Ureter (tissue), 1 donor: ENCODE measurements at regions not wholly inside any gene's neighbourhood (a gene's known extent, or its start where the extent isn't known, plus 50 kb on each side); places are given as distances from the start of the nearest gene placed in this dataset.
A peak's percentile ranks its signal among the peaks of the same experiment; 100 is the strongest.

Source experiments
- DNase-seq: peaks from one replicate; pipeline ENCODE4 v3.0.0-alpha.2; 2020; ENCODE audit warnings: low spot score
- donor health status: DM: yes; HTN: yes; CAD: no.

- DNase-seq = no peak
These were observed 160.3 kb downstream of the PTEN start for GRCh38 chr10:88023676-88024075.

- DNase-seq = no peak
These were observed 162.6 kb downstream of the PTEN start for GRCh38 chr10:88026031-88026430.

GRCh38 chr10:88027570-88027969, 164.1 kb downstream of the PTEN start:
- DNase-seq = peak; percentile 48

DNA sequence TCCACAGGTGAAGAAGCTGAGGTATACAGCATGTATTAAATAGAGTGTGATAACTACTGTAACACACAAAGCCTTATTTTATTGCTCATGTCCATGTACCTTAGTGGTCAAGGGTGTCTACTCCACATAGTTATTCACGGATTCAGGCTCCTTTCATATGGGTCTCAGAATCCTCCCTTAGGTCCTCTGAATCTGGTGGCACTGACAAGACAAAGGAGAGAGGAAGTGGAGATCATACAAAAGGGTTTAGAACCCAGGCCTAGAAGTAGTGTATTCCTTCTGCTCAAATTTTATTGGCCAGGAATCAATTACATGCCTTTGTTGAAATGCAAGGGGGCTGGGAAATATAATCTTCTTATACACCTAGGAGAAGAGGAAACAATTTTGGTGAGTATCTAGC, 164.6 kb downstream of the PTEN start:
- DNase-seq = no peak

DNA sequence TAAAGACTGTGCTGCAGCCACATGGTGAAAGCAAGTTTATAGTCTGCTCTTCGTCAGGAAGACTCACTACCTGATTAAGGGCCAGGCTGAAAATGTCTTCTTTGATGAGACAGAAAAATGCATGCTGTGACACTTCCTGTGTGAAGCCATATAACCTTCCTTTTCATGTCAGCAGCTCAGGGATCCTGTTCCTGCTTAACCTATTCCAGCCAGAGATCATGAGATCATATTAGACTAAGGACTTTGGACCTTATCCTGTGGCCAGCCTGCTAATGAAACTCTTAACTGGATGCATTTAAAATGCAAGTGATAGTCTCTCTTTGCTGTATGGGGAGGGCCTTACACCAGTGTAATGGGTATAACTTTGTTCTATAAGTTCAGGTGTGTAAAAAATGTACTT, 165.2 kb downstream of the PTEN start:
- no peak for DNase-seq

DNA sequence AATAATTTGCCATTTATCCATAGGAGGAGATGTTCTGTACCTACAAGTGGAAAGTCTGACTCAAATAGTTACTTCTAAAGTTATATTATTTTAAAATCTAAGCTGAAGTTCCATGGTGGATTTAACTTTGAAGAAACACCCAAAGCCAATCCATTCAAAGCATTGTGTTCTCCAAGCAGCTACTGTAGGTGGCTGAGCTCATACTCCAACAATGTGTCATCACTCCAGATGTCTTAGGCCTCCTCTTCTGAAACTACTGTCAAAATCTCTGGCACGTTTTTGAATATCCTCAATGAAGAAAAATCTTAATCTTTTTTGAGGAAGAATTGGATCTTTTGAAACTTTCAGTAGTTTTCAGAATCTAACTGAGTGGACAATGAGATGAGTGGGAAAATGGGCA, 169.1 kb downstream of the PTEN start:
- no peak for DNase-seq

DNA sequence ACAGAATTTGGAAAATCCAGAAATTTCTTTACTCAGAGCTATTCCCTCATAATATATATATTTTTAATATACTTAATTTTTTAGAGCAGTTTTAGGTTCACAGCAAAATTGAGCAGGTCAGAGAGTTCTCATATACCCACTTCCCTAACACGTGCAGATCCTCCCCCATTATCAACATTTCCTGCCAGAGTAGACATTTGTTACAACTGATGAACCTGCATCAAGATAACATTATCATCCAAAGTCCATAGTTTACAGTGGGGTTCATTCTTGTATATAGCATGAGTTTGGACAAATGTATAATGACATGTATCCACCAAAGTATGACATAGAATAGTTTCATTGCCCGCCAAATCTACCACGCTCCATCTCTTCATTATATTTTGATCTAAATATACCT, 170.0 kb downstream of the PTEN start:
- DNase-seq = no peak

DNA sequence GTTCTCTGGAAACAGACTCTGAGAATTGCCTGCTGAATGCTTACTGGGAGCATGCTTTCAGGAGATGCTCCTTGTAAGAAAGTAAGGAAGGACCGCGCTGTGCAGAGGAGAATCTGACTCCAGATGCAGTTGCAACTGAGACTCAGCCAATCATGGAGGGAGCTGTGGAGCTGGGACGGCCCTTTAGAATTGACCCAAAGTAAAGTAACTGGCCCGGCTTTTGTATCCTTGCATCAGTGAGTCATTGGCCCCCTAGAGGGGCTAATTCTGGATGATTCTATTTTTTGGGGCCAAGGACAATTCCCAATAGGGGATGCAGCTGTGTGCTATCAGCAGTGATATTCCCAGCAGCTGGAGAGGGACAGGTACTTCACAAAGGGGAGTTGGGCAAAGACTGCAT, 170.4 kb downstream of the PTEN start:
- no peak for DNase-seq

GRCh38 chr10:88036126-88036525, 172.7 kb downstream of the PTEN start:
- no peak for DNase-seq

DNA sequence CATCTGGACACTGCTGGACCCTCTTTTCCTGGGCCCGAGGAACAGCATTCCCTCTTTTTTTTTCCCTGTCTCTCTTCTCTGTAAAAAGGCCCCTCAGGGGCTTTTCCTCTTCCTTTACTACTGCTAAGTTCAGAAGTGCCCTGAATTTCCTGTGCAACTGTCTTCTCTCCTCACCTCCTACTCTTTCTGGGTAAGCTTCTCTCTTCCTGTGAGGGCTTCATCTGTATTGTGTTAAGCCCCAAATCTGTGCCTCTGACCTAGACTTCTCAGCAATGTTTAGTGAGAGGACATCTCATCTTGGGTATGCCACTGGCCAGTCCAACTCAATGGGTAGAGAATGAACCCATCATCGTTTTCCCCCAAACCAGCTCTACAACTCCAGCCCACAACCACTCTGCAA, 174.2 kb downstream of the PTEN start:
- no peak for DNase-seq

DNA sequence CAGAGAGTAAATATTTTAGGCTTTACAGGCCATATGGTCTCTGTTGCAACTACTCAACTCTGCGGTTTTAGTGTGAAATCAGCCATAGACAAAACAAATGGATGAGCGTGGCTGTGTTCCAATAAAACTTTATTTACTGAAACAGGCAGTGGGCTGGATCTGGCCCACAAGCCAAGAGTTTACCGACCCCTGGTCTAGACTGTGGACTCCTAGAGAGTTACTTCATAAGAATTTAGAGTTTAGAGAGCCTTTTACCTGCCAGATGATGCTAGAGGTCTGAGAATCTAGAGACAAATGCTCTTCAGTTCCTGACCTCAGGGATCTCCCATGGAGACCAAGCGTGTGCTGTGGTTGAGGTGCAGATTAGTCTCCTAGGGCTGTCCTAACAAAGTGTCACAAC, 174.8 kb downstream of the PTEN start:
- DNase-seq = no peak

GRCh38 chr10:88039496-88040200, 176.2 kb downstream of the PTEN start:
- DNase-seq = no peak

- DNase-seq = no peak
These were observed 178.1 kb downstream of the PTEN start for GRCh38 chr10:88041243-88042159.

DNA sequence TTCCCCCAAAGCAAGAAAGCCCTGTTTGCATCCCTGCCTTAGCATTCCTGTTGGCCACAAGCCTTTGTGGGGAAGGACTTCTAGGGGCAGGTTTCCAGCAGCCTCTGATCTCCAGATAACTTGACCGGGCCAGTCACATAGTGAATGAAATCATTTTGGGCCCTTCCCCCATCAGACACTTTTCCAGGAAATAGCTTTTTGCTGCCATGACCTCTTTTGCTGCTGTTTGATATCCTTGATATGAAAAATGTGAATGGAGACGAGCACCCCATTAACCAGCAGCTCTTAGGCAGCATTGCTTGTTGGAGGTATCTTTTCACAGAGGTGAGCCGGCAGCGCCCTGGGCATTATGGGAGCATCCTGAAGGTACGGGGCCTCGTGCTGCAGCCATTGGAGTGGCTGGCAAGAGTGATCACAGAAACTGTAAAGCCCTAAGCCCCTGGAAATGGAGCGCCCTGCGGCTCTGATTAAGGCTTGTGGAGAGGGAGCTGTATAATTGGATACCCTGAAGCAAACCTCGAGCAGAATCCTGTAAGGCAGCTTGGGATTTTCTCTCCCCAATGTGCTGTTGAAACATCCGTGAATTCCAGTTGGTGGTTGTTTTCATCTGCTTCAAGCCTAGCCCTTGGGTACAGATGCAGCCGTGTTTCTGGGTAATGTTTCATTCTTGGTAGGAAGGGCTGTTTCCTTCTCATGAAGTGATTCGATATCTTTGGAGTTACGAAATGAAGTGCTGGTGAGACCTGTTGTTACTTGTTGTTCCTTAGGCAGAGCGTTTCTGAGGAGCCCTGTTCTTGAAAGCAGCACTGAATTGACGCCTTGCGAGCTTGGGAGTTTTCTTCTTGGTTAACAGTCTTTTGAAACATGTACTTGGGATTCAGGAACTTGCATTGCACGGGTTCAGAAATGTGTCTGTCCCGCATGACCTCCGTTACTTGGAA, 179.0 kb downstream of the PTEN start:
- peak; percentile 64 for DNase-seq

DNA sequence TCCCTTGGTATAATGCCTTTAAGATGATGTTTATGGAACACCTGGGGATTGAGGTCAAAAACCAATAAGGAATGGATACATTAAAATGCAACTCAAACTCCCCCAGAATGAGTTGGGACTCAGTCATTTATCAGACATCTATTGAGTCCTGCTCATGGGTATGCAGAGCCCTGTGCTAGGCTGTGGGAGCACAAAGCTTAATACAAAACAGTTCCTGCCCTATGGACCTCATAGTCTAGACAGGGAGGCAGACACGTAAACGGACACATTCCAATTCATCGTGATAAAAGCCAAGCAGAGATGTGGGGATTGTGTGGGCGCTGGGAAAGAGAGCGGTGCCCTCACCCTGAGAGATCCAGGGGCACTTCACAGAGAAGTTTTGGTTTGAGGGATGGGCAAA, 181.7 kb downstream of the PTEN start:
- no peak for DNase-seq

- DNase-seq = no peak
These were observed 182.4 kb downstream of the PTEN start for GRCh38 chr10:88045656-88046415.

DNA sequence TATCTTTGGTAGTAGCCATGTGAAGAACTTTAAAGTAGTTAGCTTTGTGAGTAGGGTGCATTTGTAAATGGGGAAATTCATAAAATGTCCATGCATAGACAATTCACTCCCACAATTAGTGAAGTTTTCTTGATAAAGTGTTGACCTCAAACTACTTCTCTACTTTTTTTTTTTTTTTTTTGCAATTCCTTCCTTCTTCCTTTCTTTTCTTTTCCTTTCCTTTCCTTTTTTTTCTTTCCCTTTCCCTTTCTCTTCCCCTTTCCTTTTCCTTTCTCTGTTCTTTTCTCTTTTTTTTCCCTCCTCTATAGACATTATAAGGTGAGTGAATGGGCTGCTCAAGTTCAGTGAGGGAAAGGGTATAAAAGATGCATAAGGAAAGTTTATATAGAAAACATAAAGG, 184.2 kb downstream of the PTEN start:
- no peak for DNase-seq

GRCh38 chr10:88048312-88048711, 184.9 kb downstream of the PTEN start:
- DNase-seq = no peak

GRCh38 chr10:88049204-88049603, 185.8 kb downstream of the PTEN start:
- DNase-seq = no peak

DNA sequence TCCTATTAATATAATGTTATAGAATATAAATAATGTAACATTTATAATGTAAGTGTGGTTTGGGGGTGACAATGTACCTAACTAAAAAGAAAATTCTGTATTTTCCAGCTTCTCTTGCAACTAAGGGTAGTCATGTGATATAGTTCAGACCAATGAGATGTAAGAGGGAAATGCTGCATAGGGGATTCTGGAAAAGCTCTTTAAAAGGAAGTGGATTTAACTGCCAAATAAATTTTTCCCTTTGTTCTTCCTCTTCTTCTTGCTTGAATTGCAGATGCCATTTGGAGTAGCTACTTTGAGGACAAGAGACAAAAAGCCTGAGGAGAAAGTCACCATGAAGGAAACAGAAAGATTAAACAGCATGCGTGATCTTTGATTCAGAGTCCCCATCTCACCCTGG, 194.3 kb downstream of the PTEN start:
- DNase-seq = no peak

GRCh38 chr10:88058750-88059149, 195.3 kb downstream of the PTEN start:
- DNase-seq = no peak
